Mesendoderm (in vitro differentiated cells): ENCODE measurements at regions not wholly inside any gene's neighbourhood (a gene's known extent, or its start where the extent isn't known, plus 50 kb on each side); places are given as distances from the start of the nearest gene placed in this dataset.

ENCODE experiments used
- DNase-seq: peaks from one replicate; pipeline ENCODE4 v3.0.0; 2013
- H2AK5ac ChIP-seq: 2 replicates; pipeline ENCODE4 v1.6.1; 2013; ENCODE audit warnings: low read length, inconsistent platforms
- H2BK120ac ChIP-seq: 2 replicates; pipeline ENCODE4 v1.6.1; 2013; ENCODE audit warnings: low read depth, mild to moderate bottlenecking, low read length, moderate library complexity, mixed read lengths
- H2BK15ac ChIP-seq: replicated peaks from 2 replicates; pipeline ENCODE4 v1.6.1; 2013; ENCODE audit warnings: low read depth, mild to moderate bottlenecking, moderate library complexity
- H2BK5ac ChIP-seq: 2 replicates; pipeline ENCODE4 v1.6.1; 2013; ENCODE audit warnings: low read length, inconsistent platforms
- H3K18ac ChIP-seq: 2 replicates; pipeline ENCODE4 v1.6.1; 2013; ENCODE audit warnings: mild to moderate bottlenecking, low read length, mixed read lengths
- H3K23ac ChIP-seq: one replicate; pipeline ENCODE4 v1.6.1; 2013; ENCODE audit warnings: low read length
- H3K27ac ChIP-seq: 2 replicates; pipeline ENCODE4 v1.5.1; 2013; ENCODE audit warnings: low read depth, mild to moderate bottlenecking, inconsistent platforms, low read length, moderate library complexity
- H3K27me3 ChIP-seq: 2 replicates; pipeline ENCODE4 v1.6.1; 2013; ENCODE audit warnings: low read length, control low read depth, mild to moderate bottlenecking, inconsistent platforms; ENCODE audit not compliant: insufficient read depth, poor library complexity
- H3K36me3 ChIP-seq: 2 replicates; pipeline ENCODE4 v1.6.1; 2013; ENCODE audit warnings: low read length, inconsistent platforms; ENCODE audit not compliant: control insufficient read depth, insufficient read depth
- H3K4ac ChIP-seq: one replicate; pipeline ENCODE4 v1.6.1; 2013; ENCODE audit warnings: low read depth, mild to moderate bottlenecking, low read length, moderate library complexity
- H3K4me1 ChIP-seq: 2 replicates; pipeline ENCODE4 v1.6.1; 2013; ENCODE audit warnings: low read depth, low read length, inconsistent platforms; ENCODE audit not compliant: control insufficient read depth
- H3K4me2 ChIP-seq: 2 replicates; pipeline ENCODE4 v1.6.1; 2013; ENCODE audit warnings: low read length
- H3K4me3 ChIP-seq: 2 replicates; pipeline ENCODE4 v1.5.1; 2013; ENCODE audit warnings: mild to moderate bottlenecking, low read length
- H3K56ac ChIP-seq: one replicate; pipeline ENCODE4 v1.6.1; 2013; ENCODE audit warnings: low read length
- H3K79me1 ChIP-seq: 2 replicates; pipeline ENCODE4 v1.6.1; 2013; ENCODE audit warnings: low read length, inconsistent platforms
- H3K79me2 ChIP-seq: 2 replicates; pipeline ENCODE4 v1.6.1; 2013; ENCODE audit warnings: mild to moderate bottlenecking, low read length; ENCODE audit not compliant: control insufficient read depth, insufficient read depth
- H3K9ac ChIP-seq: 2 replicates; pipeline ENCODE4 v1.6.1; 2013; ENCODE audit warnings: low read length, inconsistent platforms
- H4K5ac ChIP-seq: one replicate; pipeline ENCODE4 v1.6.1; 2013; ENCODE audit warnings: low read length
- H4K8ac ChIP-seq: one replicate; pipeline ENCODE4 v1.6.1; 2013; ENCODE audit warnings: low read depth, mild to moderate bottlenecking, control low read depth, low read length, moderate library complexity
- WGBS: extraction: QIAGEN DNeasy Blood & Tissue Kit; methylation state at CpG from one replicate; pipeline ENCODE4 v1.1.7; 2013; ENCODE audit warnings: low lambda C conversion rate, missing lambda C conversion rate; ENCODE audit not compliant: insufficient coverage; ENCODE audit errors: extremely low coverage; 5-methylcytosine and 5-hydroxymethylcytosine counted together

DNA sequence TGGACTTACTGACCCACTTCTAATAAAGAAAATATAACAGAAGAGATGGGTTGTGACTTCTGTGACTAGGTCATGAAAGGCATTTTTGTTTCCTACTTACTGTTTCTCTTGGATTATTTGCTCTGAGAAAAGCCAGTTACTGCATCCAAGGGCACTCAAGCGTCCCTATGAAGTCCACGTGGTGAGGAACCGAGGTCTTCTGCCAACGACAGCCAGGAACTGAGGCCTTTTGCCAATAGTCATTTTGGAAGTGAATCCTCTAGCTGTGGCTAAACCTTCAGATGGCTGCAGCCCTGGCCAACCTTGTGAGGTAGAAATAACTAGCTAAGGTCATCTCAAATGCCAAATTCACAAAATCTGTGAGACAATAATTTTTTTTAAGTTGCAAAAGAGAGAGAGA is 449.8 kb upstream of the RGPD4 start:
- H3K4me2 ChIP-seq, result no peak overlapping the region
- no peaks in the 10 kb centered on the region for H3K36me3 ChIP-seq
- no peaks in the 10 kb centered on the region for H3K79me2 ChIP-seq
- H3K9ac ChIP-seq, result no peak overlapping the region
- H3K27ac ChIP-seq, result no peak overlapping the region
- DNase-seq, result no peak
- H2BK15ac ChIP-seq, result no peak overlapping the region
- no peaks in the 10 kb centered on the region for H3K4me1 ChIP-seq
- no peak overlapping the region for H4K5ac ChIP-seq
- H4K8ac ChIP-seq, result no peak overlapping the region
- H2BK120ac ChIP-seq, result no peak overlapping the region
- H3K4me3 ChIP-seq, result no peak overlapping the region
- H2AK5ac ChIP-seq, result no peak overlapping the region
- WGBS, result no CpG with 5 or more reads among the region's 4 CpGs
- H3K23ac ChIP-seq, result no peak overlapping the region
- H3K79me1 ChIP-seq, result no peaks in the 10 kb centered on the region
- no peak overlapping the region for H3K4ac ChIP-seq
- H3K27me3 ChIP-seq, result no peaks in the 10 kb centered on the region
- no peak overlapping the region for H3K56ac ChIP-seq
- no peak overlapping the region for H3K18ac ChIP-seq
- H2BK5ac ChIP-seq, result no peak overlapping the region

DNA sequence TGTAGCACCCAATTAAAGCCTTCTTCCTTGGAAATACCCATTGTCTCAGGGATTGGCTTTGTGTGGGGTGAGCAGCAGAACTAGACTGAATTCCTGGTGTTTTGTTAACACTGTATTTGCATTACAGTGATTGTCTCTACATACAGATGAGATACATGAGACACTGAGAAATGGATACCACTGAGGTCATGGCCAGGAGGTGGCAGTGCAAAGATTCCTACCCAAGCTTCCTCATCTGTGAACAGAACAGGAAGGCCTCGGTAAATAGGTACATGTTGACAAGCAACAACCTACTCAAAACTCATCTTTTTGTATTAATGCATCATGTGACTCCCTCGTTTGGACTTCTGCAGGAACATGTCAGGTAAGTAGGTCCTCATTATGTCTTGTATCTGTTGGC is 445.8 kb upstream of the RGPD4 start:
- Histone ChIP-seq H3K4ac (no peak overlapping the region), H3K27me3 (no peaks in the 10 kb centered on the region), H2AK5ac (no peak overlapping the region), H3K4me3 (no peak overlapping the region), H3K36me3 (no peaks in the 10 kb centered on the region), H3K79me2 (no peaks in the 10 kb centered on the region), H4K8ac (no peak overlapping the region), H3K56ac (no peak overlapping the region), H2BK120ac (no peak overlapping the region), H3K4me2 (no peak overlapping the region), H2BK15ac (no peak overlapping the region), H4K5ac (no peak overlapping the region), H3K4me1 (no peaks in the 10 kb centered on the region), H3K79me1 (no peaks in the 10 kb centered on the region), H3K18ac (no peak overlapping the region), H3K27ac (no peak overlapping the region), H3K23ac (no peak overlapping the region), H3K9ac (no peak overlapping the region), H2BK5ac (no peak overlapping the region)
- peak; percentile 3 for DNase-seq
- WGBS, result no CpG with 5 or more reads among the region's 2 CpGs

DNA sequence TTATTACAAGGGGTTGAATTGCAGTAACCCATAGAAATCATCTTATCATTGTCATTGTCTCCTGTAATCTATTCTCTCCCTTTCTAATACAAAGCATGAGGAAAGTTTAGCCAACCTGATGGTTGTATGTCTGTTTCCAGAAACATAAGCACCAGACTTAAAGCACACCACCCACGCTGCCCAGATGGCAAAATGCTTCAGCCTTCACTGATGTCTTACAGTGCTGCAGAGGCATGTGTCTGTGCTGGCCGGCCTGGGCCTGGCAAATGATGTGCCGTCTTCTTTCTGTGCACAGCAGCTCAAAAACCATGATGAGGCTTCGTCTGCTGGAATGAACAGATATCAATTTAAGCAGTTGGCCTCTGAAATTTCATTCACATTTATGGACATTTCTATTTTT is 443.0 kb upstream of the RGPD4 start:
- no peak overlapping the region for H2BK15ac ChIP-seq
- H3K79me1 ChIP-seq, result no peaks in the 10 kb centered on the region
- no peak overlapping the region for H4K8ac ChIP-seq
- no peak overlapping the region for H4K5ac ChIP-seq
- no peak overlapping the region for H2AK5ac ChIP-seq
- H3K27me3 ChIP-seq, result no peaks in the 10 kb centered on the region
- H3K79me2 ChIP-seq, result no peaks in the 10 kb centered on the region
- no peak overlapping the region for H3K9ac ChIP-seq
- H3K4me1 ChIP-seq, result no peaks in the 10 kb centered on the region
- no peak overlapping the region for H3K23ac ChIP-seq
- no peak for DNase-seq
- no peak overlapping the region for H3K4me3 ChIP-seq
- no peak overlapping the region for H3K4me2 ChIP-seq
- no peaks in the 10 kb centered on the region for H3K36me3 ChIP-seq
- no peak overlapping the region for H3K18ac ChIP-seq
- H3K56ac ChIP-seq, result no peak overlapping the region
- H2BK5ac ChIP-seq, result no peak overlapping the region
- no CpG with 5 or more reads among the region's 4 CpGs for WGBS
- no peak overlapping the region for H3K27ac ChIP-seq
- no peak overlapping the region for H3K4ac ChIP-seq
- H2BK120ac ChIP-seq, result no peak overlapping the region

DNA sequence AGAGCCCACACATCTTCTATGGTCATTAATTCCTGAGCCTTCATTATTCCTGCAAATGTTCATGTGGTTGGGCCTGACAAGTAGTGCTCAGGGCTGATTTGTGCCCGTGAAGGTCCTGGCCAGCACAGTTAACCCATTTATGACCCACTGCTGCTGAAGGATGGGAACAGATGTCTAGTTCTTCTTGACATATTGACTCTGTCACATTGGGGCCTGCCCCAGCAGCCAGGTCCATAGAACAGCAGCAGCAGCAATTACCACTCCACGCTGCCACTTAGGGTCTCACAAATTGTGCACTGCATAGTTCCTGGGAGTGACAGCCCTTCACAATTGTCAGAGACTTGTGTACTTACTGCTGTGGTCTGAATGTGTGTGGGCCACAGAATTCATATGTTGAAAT is 442.3 kb upstream of the RGPD4 start:
- Histone ChIP-seq H3K27ac (no peak overlapping the region), H2BK15ac (no peak overlapping the region), H3K9ac (no peak overlapping the region), H2BK120ac (no peak overlapping the region), H3K4ac (no peak overlapping the region), H3K18ac (no peak overlapping the region), H4K8ac (no peak overlapping the region), H3K79me2 (no peaks in the 10 kb centered on the region), H3K4me2 (no peak overlapping the region), H3K27me3 (no peaks in the 10 kb centered on the region), H4K5ac (no peak overlapping the region), H2BK5ac (no peak overlapping the region), H2AK5ac (no peak overlapping the region), H3K4me3 (no peak overlapping the region), H3K36me3 (no peaks in the 10 kb centered on the region), H3K4me1 (no peaks in the 10 kb centered on the region), H3K56ac (no peak overlapping the region), H3K23ac (no peak overlapping the region), H3K79me1 (no peaks in the 10 kb centered on the region)
- no peak for DNase-seq
- no CpG with 5 or more reads among the region's 2 CpGs for WGBS

DNA sequence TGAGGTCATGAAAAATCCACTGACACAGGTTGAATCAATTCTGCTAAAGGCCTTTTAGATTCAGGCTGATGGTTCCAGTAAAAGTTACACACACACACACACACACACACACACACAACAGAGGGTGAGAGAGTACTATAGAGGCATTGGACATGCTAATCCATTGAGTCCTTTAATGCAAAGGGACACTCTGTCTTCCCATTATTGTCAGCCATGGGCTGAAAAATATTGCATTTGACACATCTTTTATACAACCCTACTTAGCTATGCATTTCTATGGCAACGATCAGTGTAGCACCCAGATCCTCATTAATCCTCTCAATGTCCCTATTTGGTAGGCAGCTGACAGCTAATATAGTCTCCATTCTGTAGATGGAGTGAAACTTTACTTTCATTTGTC is 440.8 kb upstream of the RGPD4 start:
- Histone ChIP-seq H3K79me1 (no peaks in the 10 kb centered on the region), H3K4ac (no peak overlapping the region)
- no CpG with 5 or more reads among the region's 1 CpG for WGBS

DNA sequence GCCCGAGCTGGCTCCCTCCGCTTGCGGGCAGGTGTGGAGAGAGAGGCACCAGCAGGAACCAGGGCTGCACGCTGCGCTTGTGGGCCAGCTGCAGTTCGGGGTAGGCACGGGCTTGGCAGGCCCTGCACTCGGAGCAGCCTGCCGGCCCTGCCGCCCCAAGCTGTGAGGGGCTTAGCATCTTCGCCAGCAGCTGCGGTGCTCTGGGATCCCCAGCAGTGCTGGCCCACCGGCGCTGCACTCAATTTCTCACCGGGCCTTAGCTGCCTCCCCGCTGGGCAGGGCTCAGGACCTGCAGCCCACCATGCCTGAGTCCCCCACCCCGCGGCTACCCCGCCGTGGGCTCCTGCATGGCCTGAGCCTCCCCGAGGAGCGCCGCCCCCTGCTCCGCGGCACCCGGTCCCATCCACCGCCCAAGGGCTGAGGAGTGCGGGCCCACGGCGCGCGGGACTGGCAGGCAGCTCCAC is 434.4 kb upstream of the RGPD4 start:
- no peaks in the 10 kb centered on the region for H3K79me1 ChIP-seq
- no peak overlapping the region for H2AK5ac ChIP-seq
- H3K27me3 ChIP-seq, result no peaks in the 10 kb centered on the region
- no peak overlapping the region for H4K5ac ChIP-seq
- no peaks in the 10 kb centered on the region for H3K79me2 ChIP-seq
- no peak overlapping the region for H3K9ac ChIP-seq
- no peak overlapping the region for H3K23ac ChIP-seq
- H3K4me2 ChIP-seq, result no peak overlapping the region
- no peak overlapping the region for H2BK15ac ChIP-seq
- H3K27ac ChIP-seq, result no peak overlapping the region
- no peak overlapping the region for H3K4ac ChIP-seq
- H2BK5ac ChIP-seq, result no peak overlapping the region
- H4K8ac ChIP-seq, result no peak overlapping the region
- no peak overlapping the region for H3K18ac ChIP-seq
- no CpG with 5 or more reads among the region's 32 CpGs for WGBS
- H3K36me3 ChIP-seq, result no peaks in the 10 kb centered on the region
- no peaks in the 10 kb centered on the region for H3K4me1 ChIP-seq
- DNase-seq, result no peak
- no peak overlapping the region for H3K56ac ChIP-seq
- no peak overlapping the region for H2BK120ac ChIP-seq
- H3K4me3 ChIP-seq, result no peak overlapping the region

More for the DNA sequence above, 440.8 kb upstream of the RGPD4 start:
- no peak overlapping the region for H3K56ac ChIP-seq
- no peak for DNase-seq
- no peak overlapping the region for H3K4me2 ChIP-seq
- H3K79me2 ChIP-seq, result no peaks in the 10 kb centered on the region
- no peaks in the 10 kb centered on the region for H3K27me3 ChIP-seq
- H2BK5ac ChIP-seq, result no peak overlapping the region
- no peak overlapping the region for H3K23ac ChIP-seq
- H4K5ac ChIP-seq, result no peak overlapping the region
- H3K4me3 ChIP-seq, result no peak overlapping the region
- no peak overlapping the region for H3K9ac ChIP-seq
- no peak overlapping the region for H4K8ac ChIP-seq
- H3K27ac ChIP-seq, result no peak overlapping the region
- no peak overlapping the region for H2BK15ac ChIP-seq
- H3K18ac ChIP-seq, result no peak overlapping the region
- no peak overlapping the region for H2AK5ac ChIP-seq
- no peaks in the 10 kb centered on the region for H3K4me1 ChIP-seq
- H3K36me3 ChIP-seq, result no peaks in the 10 kb centered on the region
- H2BK120ac ChIP-seq, result no peak overlapping the region
